ENCODE measurements at regions not wholly inside any gene's neighbourhood (a gene's known extent, or its start where the extent isn't known, plus 50 kb on each side); places are given as distances from the start of the nearest gene placed in this dataset.

- Histone ChIP-seq H2AFZ (ENCODE audit: low read depth, low read length) (no peak overlapping the region), H3K79me2 (ENCODE audit: control insufficient read depth, insufficient read depth, low read length) (no peaks in the 10 kb centered on the region), H3K9ac (replicated peaks; ENCODE audit: extremely low read depth, insufficient read depth, low read length) (no peak overlapping the region), H3K27ac (ENCODE audit: insufficient read depth, low read depth, low read length) (no peak overlapping the region), H3K9me3 (replicated peaks; ENCODE audit: control insufficient read depth, insufficient read depth, low read length) (no peaks in the 10 kb centered on the region), H3K36me3 (ENCODE audit: control insufficient read depth in 2 of 2, extremely low read depth in 1 of 2, insufficient read depth in 2 of 2, low read length in 2 of 2) (no peaks in the 10 kb centered on the region), H3K4me1 (ENCODE audit: control insufficient read depth, extremely low read depth, insufficient read depth, low read length) (no peaks in the 10 kb centered on the region), H4K20me1 (replicated peaks; ENCODE audit: control insufficient read depth, extremely low read depth, insufficient read depth, low read length) (no peaks in the 10 kb centered on the region), H3K4me3 (replicated peaks in 1 of 3; ENCODE audit: insufficient read depth in 1 of 3, low read depth in 1 of 3, low read length in 3 of 3) (no peak overlapping the region), H3K27me3 (ENCODE audit: control insufficient read depth in 2 of 2, insufficient read depth in 2 of 2, low read length in 2 of 2) (no peaks in the 10 kb centered on the region), H3K9me1 (replicated peaks; ENCODE audit: control insufficient read depth, extremely low read depth, insufficient read depth, low read length) (no peaks in the 10 kb centered on the region), H3K4me2 (ENCODE audit: insufficient read depth, low read length) (no peak overlapping the region)
- ChIA-PET POLR2A (no interaction called here), CTCF (interaction anchor here (0.7 kb wide), 1 partner anchor 15 kb away, joined by 3 read pairs; no protein-coding TSS in a partner anchor)
- no peak for TF ChIP-seq POLR2AphosphoS5 (IDR thresholded peaks at IDR 0.05; ENCODE audit: insufficient read depth, low read depth, low read length)
- no peak for TF ChIP-seq POLR2A (IDR thresholded peaks at IDR 0.05; ENCODE audit: low read depth, low read length)
- TF ChIP-seq MAX (IDR thresholded peaks at IDR 0.05; ENCODE audit: insufficient read depth, insufficient read length), result no peak
- TF ChIP-seq FOS (IDR thresholded peaks at IDR 0.05; ENCODE audit: borderline replicate concordance, insufficient read depth, low read length), result no peak
- TF ChIP-seq GATA2 (IDR thresholded peaks at IDR 0.05; ENCODE audit: insufficient read depth, insufficient read length, low read depth, low read length), result no peak
- TF ChIP-seq MYC (IDR thresholded peaks at IDR 0.05; ENCODE audit: low read depth, low read length), result no peak
- no TSS peak for BruUV-seq (replicated peaks)
- dilution Hi-C loops (cut with MboI; ENCODE audit: extremely low pct_ligation_motif_present, low sequenced_read_pairs) (no loop called here), intact Hi-C loops (cut with micrococcal nuclease) (no loop called here)
- FAIRE-seq, result no peak
- no peak for DNase-seq (ENCODE audit: low read depth, low spot score)
Measured at GRCh38 chr7:81433692-81434331, 336.0 kb downstream of the HGF start.

GRCh38 chr7:81433206-81433605 lies 336.6 kb downstream of the HGF start:
- H3K4me2 ChIP-seq (ENCODE audit: insufficient read depth, low read length), result no peak overlapping the region
- no peaks in the 10 kb centered on the region for H3K4me1 ChIP-seq (ENCODE audit: control insufficient read depth, extremely low read depth, insufficient read depth, low read length)
- no peaks in the 10 kb centered on the region for H3K9me1 ChIP-seq (replicated peaks; ENCODE audit: control insufficient read depth, extremely low read depth, insufficient read depth, low read length)
- no peak overlapping the region for H3K9ac ChIP-seq (replicated peaks; ENCODE audit: extremely low read depth, insufficient read depth, low read length)
- no peak overlapping the region for H3K27ac ChIP-seq (ENCODE audit: insufficient read depth, low read depth, low read length)
- no peaks in the 10 kb centered on the region for H3K79me2 ChIP-seq (ENCODE audit: control insufficient read depth, insufficient read depth, low read length)
- H2AFZ ChIP-seq (ENCODE audit: low read depth, low read length), result no peak overlapping the region
- H3K36me3 ChIP-seq (ENCODE audit: control insufficient read depth in 2 of 2, extremely low read depth in 1 of 2, insufficient read depth in 2 of 2, low read length in 2 of 2), result no peaks in the 10 kb centered on the region
- no peaks in the 10 kb centered on the region for H4K20me1 ChIP-seq (replicated peaks; ENCODE audit: control insufficient read depth, extremely low read depth, insufficient read depth, low read length)
- FAIRE-seq (no peak), DNase-seq (ENCODE audit: low read depth, low spot score) (no peak)
- CTCF ChIA-PET, result interaction anchor here (0.7 kb wide), 1 partner anchor 14 kb away, joined by 3 read pairs; no protein-coding TSS in a partner anchor
- intact Hi-C loops (cut with micrococcal nuclease) (no loop called here), dilution Hi-C loops (cut with MboI; ENCODE audit: extremely low pct_ligation_motif_present, low sequenced_read_pairs) (no loop called here)
- H3K4me3 ChIP-seq (replicated peaks in 1 of 3; ENCODE audit: insufficient read depth in 1 of 3, low read depth in 1 of 3, low read length in 3 of 3), result no peak overlapping the region
- no peaks in the 10 kb centered on the region for H3K27me3 ChIP-seq (ENCODE audit: control insufficient read depth in 2 of 2, insufficient read depth in 2 of 2, low read length in 2 of 2)
- no TSS peak for BruUV-seq (replicated peaks)
- TF ChIP-seq GATA2 (IDR thresholded peaks at IDR 0.05; ENCODE audit: insufficient read depth, insufficient read length, low read depth, low read length), result no peak
- TF ChIP-seq MAX (IDR thresholded peaks at IDR 0.05; ENCODE audit: insufficient read depth, insufficient read length), result no peak
- no peak for TF ChIP-seq POLR2AphosphoS5 (IDR thresholded peaks at IDR 0.05; ENCODE audit: insufficient read depth, low read depth, low read length)
- TF ChIP-seq POLR2A (IDR thresholded peaks at IDR 0.05; ENCODE audit: low read depth, low read length), result no peak
- no peak for TF ChIP-seq CTCF (IDR thresholded peaks at IDR 0.05; ENCODE audit: extremely low read depth in 1 of 2, insufficient read depth in 1 of 2, low read depth in 1 of 2, low read length in 2 of 2)
- TF ChIP-seq EZH2 (IDR thresholded peaks at IDR 0.05; ENCODE audit: borderline replicate concordance, low read depth, low read length, severe bottlenecking), result no peak
- TF ChIP-seq MYC (IDR thresholded peaks at IDR 0.05; ENCODE audit: low read depth, low read length), result no peak
- TF ChIP-seq JUN (IDR thresholded peaks at IDR 0.05; ENCODE audit: borderline replicate concordance, insufficient read depth, insufficient read length, low read depth), result no peak
- TF ChIP-seq FOS (IDR thresholded peaks at IDR 0.05; ENCODE audit: borderline replicate concordance, insufficient read depth, low read length), result no peak
- POLR2A ChIA-PET, result no interaction called here
- H3K9me3 ChIP-seq (replicated peaks; ENCODE audit: control insufficient read depth, insufficient read depth, low read length), result no peaks in the 10 kb centered on the region
